H9 (cell line): ENCODE measurements at regions not wholly inside any gene's neighbourhood (a gene's known extent, or its start where the extent isn't known, plus 50 kb on each side); places are given as distances from the start of the nearest gene placed in this dataset.

Experiments used
- DNase-seq: peaks from one replicate; pipeline ENCODE4 v3.0.0-alpha.2; 2017
- H2AFZ ChIP-seq: one replicate; pipeline ENCODE4 v1.6.1; 2013; ENCODE audit warnings: mild to moderate bottlenecking, low read length, control low read depth, moderate library complexity
- H2AK5ac ChIP-seq: 2 replicates; pipeline ENCODE4 v1.6.1; 2013; ENCODE audit warnings: low read length, control low read depth, mixed read lengths; ENCODE audit not compliant: insufficient read length
- H2BK120ac ChIP-seq: one replicate; pipeline ENCODE4 v1.6.1; 2013; ENCODE audit warnings: low read depth, mild to moderate bottlenecking, low read length, control low read depth, inconsistent platforms; ENCODE audit not compliant: poor library complexity, severe bottlenecking
- H2BK12ac ChIP-seq: 2 replicates; pipeline ENCODE4 v1.6.1; 2013; ENCODE audit warnings: low read length, control low read depth, mixed read lengths, low read depth; ENCODE audit not compliant: insufficient read length
- H2BK15ac ChIP-seq: 2 replicates; pipeline ENCODE4 v1.6.1; 2013; ENCODE audit warnings: low read depth, low read length, control low read depth
- H2BK20ac ChIP-seq: one replicate; pipeline ENCODE4 v1.6.1; 2013; ENCODE audit warnings: low read depth, mild to moderate bottlenecking, low read length, control low read depth, inconsistent platforms; ENCODE audit not compliant: poor library complexity, severe bottlenecking
- H2BK5ac ChIP-seq: 2 replicates; pipeline ENCODE4 v1.6.1; 2013; ENCODE audit warnings: low read length, control low read depth, mixed read lengths; ENCODE audit not compliant: insufficient read length
- H3K14ac ChIP-seq: 2 replicates; pipeline ENCODE4 v1.6.1; 2013; ENCODE audit warnings: low read length, control low read depth; ENCODE audit not compliant: insufficient read depth
- H3K18ac ChIP-seq: 2 replicates; pipeline ENCODE4 v1.6.1; 2013; ENCODE audit warnings: low read depth, mild to moderate bottlenecking, mixed read lengths, low read length, control low read depth; ENCODE audit not compliant: insufficient read length
- H3K23ac ChIP-seq: 2 replicates; pipeline ENCODE4 v1.6.1; 2013; ENCODE audit warnings: low read length, control low read depth, mixed read lengths, low read depth; ENCODE audit not compliant: insufficient read length
- H3K23me2 ChIP-seq: 2 replicates; pipeline ENCODE4 v1.6.1; 2013; ENCODE audit warnings: low read depth, mild to moderate bottlenecking, mixed read lengths, low read length, control low read depth; ENCODE audit not compliant: insufficient read length, poor library complexity, severe bottlenecking
- H3K27ac ChIP-seq: 2 replicates; pipeline ENCODE4 v1.5.1; 2013; ENCODE audit warnings: low read length, control low read depth, mixed read lengths, low read depth; ENCODE audit not compliant: insufficient read length
- H3K27me3 ChIP-seq: 2 replicates; pipeline ENCODE4 v1.6.1; 2013; ENCODE audit warnings: low read length, control low read depth, inconsistent platforms; ENCODE audit not compliant: insufficient read depth
- H3K4ac ChIP-seq: 2 replicates; pipeline ENCODE4 v1.6.1; 2013; ENCODE audit warnings: low read depth, mild to moderate bottlenecking, control low read depth, inconsistent platforms, low read length, moderate library complexity
- H3K4me1 ChIP-seq: 2 replicates; pipeline ENCODE4 v1.6.1; 2013; ENCODE audit warnings: low read length, control low read depth, inconsistent platforms; ENCODE audit not compliant: insufficient read depth
- H3K4me2 ChIP-seq: 2 replicates; pipeline ENCODE4 v1.6.1; 2013; ENCODE audit warnings: low read length, control low read depth, mixed read lengths; ENCODE audit not compliant: insufficient read length, insufficient read depth
- H3K56ac ChIP-seq: 2 replicates; pipeline ENCODE4 v1.6.1; 2013; ENCODE audit warnings: low read depth, mild to moderate bottlenecking, mixed read lengths, low read length, control low read depth; ENCODE audit not compliant: insufficient read length
- H3K79me1 ChIP-seq: 2 replicates; pipeline ENCODE4 v1.6.1; 2013; ENCODE audit warnings: low read depth, mild to moderate bottlenecking, moderate library complexity, low read length, control low read depth, inconsistent platforms; ENCODE audit not compliant: insufficient read depth, poor library complexity, severe bottlenecking
- H3K79me2 ChIP-seq: 2 replicates; pipeline ENCODE4 v1.6.1; 2013; ENCODE audit warnings: low read length, control low read depth, inconsistent platforms; ENCODE audit not compliant: insufficient read depth
- H3K9ac ChIP-seq: 2 replicates; pipeline ENCODE4 v1.6.1; 2013; ENCODE audit warnings: low read length, control low read depth, mixed read lengths; ENCODE audit not compliant: insufficient read length; ENCODE audit errors: extremely low read depth
- H3K9me3 ChIP-seq: one replicate; pipeline ENCODE4 v1.6.1; 2013; ENCODE audit warnings: low read depth, low read length, inconsistent platforms; ENCODE audit not compliant: control insufficient read depth
- H3T11ph ChIP-seq: one replicate; pipeline ENCODE4 v1.6.1; 2013; ENCODE audit warnings: mild to moderate bottlenecking, low read length, control low read depth, inconsistent platforms
- H4K20me1 ChIP-seq: one replicate; pipeline ENCODE4 v1.6.1; 2013; ENCODE audit not compliant: control insufficient read depth, insufficient read length, insufficient read depth
- H4K5ac ChIP-seq: 2 replicates; pipeline ENCODE4 v1.6.1; 2013; ENCODE audit warnings: low read depth, mild to moderate bottlenecking, mixed read lengths, low read length, control low read depth; ENCODE audit not compliant: insufficient read length
- H4K8ac ChIP-seq: replicated peaks from 2 replicates; pipeline ENCODE4 v1.6.1; 2013; ENCODE audit warnings: low read length, control low read depth, mixed read lengths, low read depth; ENCODE audit not compliant: insufficient read length
- H4K91ac ChIP-seq: 2 replicates; pipeline ENCODE4 v1.6.1; 2013; ENCODE audit warnings: low read depth, mild to moderate bottlenecking, moderate library complexity, mixed read lengths, low read length, control low read depth; ENCODE audit not compliant: insufficient read length
- H3K27ac Mint-ChIP-seq, 3 experiments: 2 replicates in 2 of 3; 3 replicates in 1 of 3; pipeline ENCODE4 v1.8.0; 2020 to 2021; ENCODE audit warnings: mixed read lengths in 3 of 3, mild to moderate bottlenecking in 1 of 3, moderate library complexity in 1 of 3
- H3K27me3 Mint-ChIP-seq: 2 replicates; pipeline ENCODE4 v1.8.0; 2021; ENCODE audit warnings: low read depth, mild to moderate bottlenecking, moderate library complexity, mixed read lengths
- H3K36me3 Mint-ChIP-seq, 3 experiments: 2 replicates in 2 of 3; 3 replicates in 1 of 3; pipeline ENCODE4 v1.8.0; 2020 to 2021; ENCODE audit warnings: low read depth in 3 of 3, mixed read lengths in 3 of 3; ENCODE audit not compliant: insufficient read depth in 1 of 3
- H3K4me1 Mint-ChIP-seq, 2 experiments: 2 replicates each; pipeline ENCODE4 v1.8.0; 2020; ENCODE audit warnings: mixed read lengths in 2 of 2
- H3K4me3 Mint-ChIP-seq, 2 experiments: 2 replicates in 1 of 2; 3 replicates in 1 of 2; pipeline ENCODE4 v1.8.0; 2020 to 2021; ENCODE audit warnings: mild to moderate bottlenecking in 2 of 2, mixed read lengths in 2 of 2, moderate library complexity in 1 of 2
- H3K9me3 Mint-ChIP-seq, 2 experiments: 2 replicates in 1 of 2; 3 replicates in 1 of 2; pipeline ENCODE4 v1.8.0; 2020; ENCODE audit warnings: mild to moderate bottlenecking in 2 of 2, mixed read lengths in 2 of 2, moderate library complexity in 1 of 2
- CTCF ChIP-seq: fragments of 200-600 bp; sonication (generic); conservative IDR thresholded peaks from 3 replicates; pipeline ENCODE4 v1.8.0; 2021; ENCODE audit warnings: antibody characterized with exemption, mild to moderate bottlenecking
- WGBS: extraction: QIAGEN DNeasy Blood & Tissue Kit; methylation state at CpG from one replicate; pipeline ENCODE4 v1.1.7; 2013; ENCODE audit warnings: missing lambda C conversion rate, low lambda C conversion rate, mixed read lengths; ENCODE audit not compliant: insufficient read length; ENCODE audit errors: extremely low coverage; 5-methylcytosine and 5-hydroxymethylcytosine counted together

GRCh38 chr14:106218174-106218573 lies 691.8 kb downstream of the TMEM121 start:
- Histone ChIP-seq H3K4me1 (no peaks in the 10 kb centered on the region), H2BK120ac (no peak overlapping the region), H4K91ac (no peak overlapping the region), H3K14ac (no peak overlapping the region), H2BK5ac (no peak overlapping the region), H2BK20ac (no peak overlapping the region), H3K23me2 (no peaks in the 10 kb centered on the region), H3K4ac (no peak overlapping the region), H3K27ac (no peak overlapping the region), H2AK5ac (no peak overlapping the region), H3K9ac (no peak overlapping the region), H4K5ac (no peak overlapping the region), H3K79me1 (no peaks in the 10 kb centered on the region), H3T11ph (no peak overlapping the region), H4K20me1 (no peaks in the 10 kb centered on the region), H3K4me2 (no peak overlapping the region), H3K27me3 (no peaks in the 10 kb centered on the region), H3K23ac (no peak overlapping the region), H3K9me3 (peaks cover 81% of the 10 kb centered on the region), H3K79me2 (no peaks in the 10 kb centered on the region), H3K18ac (no peak overlapping the region), H2BK12ac (no peak overlapping the region), H3K56ac (no peak overlapping the region), H2AFZ (no peak overlapping the region), H4K8ac (no peak overlapping the region), H2BK15ac (no peak overlapping the region)
- Mint-ChIP-seq H3K4me3 (no peak overlapping the region), H3K27ac (no peak overlapping the region), H3K27me3 (no peaks in the 10 kb centered on the region; the same call in 1 of the 2 replicates), H3K9me3 (peaks cover 92 to 93% of the 10 kb centered on the region in 2 experiments), H3K4me1 (no peaks in the 10 kb centered on the region), H3K36me3 (peaks cover 0 to 25% (median 9%) of the 10 kb centered on the region in 3 experiments; a peak in 4 of 7 replicates)
- WGBS, result no CpG with 5 or more reads among the region's 5 CpGs
- TF ChIP-seq CTCF, result no peak
- DNase-seq, result no peak
